MM.1S (cell line): ENCODE measurements at regions not wholly inside any gene's neighbourhood (a gene's known extent, or its start where the extent isn't known, plus 50 kb on each side); places are given as distances from the start of the nearest gene placed in this dataset.

ENCODE experiments used
- CTCF ChIP-seq: fragments of 300-600 bp; sonication (generic); IDR thresholded peaks from 2 replicates; pipeline ENCODE4 v1.5.1; 2016; ENCODE audit warnings: antibody characterized with exemption, low read length, mixed read lengths
- EZH2 ChIP-seq: fragments of 300-600 bp; sonication (generic); optimal IDR thresholded peaks from 2 replicates; pipeline ENCODE3; 2017; ENCODE audit warnings: low read depth, mild to moderate bottlenecking, antibody characterized with exemption, low read length, mixed read lengths
- EZH2phosphoT487 ChIP-seq: fragments of 300-600 bp; sonication (generic); IDR thresholded peaks from 2 replicates; pipeline ENCODE4 v1.6.1; 2018; ENCODE audit warnings: antibody characterized with exemption, low read length

DNA sequence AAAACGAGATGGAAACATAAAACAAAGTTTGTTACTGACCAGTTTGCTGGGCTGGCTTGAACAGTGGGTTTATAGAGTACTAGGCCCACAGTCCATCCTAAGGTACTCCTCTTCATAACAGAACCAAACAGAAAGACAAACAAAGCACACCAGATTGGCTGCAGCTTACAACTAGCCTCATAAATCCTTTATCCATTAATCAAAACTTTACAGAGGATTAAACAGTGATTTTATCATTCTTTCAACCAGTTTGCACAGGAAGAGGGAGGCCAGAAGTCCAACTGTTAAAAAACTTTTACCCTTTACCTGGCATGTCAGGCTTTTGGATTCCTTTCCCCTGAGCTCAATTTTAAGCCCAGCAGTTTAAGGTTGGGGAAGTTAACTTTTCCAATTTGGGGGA lies 1467.6 kb downstream of the MAT2B start:
- TF ChIP-seq CTCF = no peak
- TF ChIP-seq EZH2 = no peak
- TF ChIP-seq EZH2phosphoT487 = no peak
